ENCODE measurements at regions not wholly inside any gene's neighbourhood (a gene's known extent, or its start where the extent isn't known, plus 50 kb on each side); places are given as distances from the start of the nearest gene placed in this dataset.

DNA sequence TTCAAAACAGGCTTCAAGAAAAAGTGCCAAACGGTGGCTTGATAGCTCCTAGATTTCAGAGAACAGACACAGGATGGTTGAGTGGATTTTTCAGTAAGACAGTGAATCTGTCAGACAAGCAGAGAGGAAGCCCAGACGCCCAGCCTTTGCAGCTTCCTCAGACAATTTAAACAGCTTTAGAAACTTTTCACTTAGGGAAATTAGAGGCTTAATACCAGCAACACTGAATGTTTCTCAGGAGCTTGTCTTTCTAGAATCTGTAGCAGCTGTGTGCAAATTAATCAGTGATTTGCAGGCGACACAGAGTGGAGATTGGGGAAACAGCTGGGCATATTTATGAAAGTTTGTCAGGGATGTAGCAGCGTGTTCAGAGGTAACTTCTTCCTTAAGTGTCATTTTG lies 362.1 kb downstream of the GALC start:
- dilution Hi-C loops (cut with MboI; ENCODE audit: extremely low pct_ligation_motif_present, low sequenced_read_pairs) = no loop called here
- H3K79me2 ChIP-seq (ENCODE audit: control insufficient read depth, insufficient read depth, low read length) = no peaks in the 10 kb centered on the region
- ChIA-PET CTCF (no interaction called here), POLR2A (no interaction called here)
- no peak for TF ChIP-seq EZH2 (IDR thresholded peaks at IDR 0.05; ENCODE audit: borderline replicate concordance, low read depth, low read length, severe bottlenecking)
- TF ChIP-seq, protein P1, sequence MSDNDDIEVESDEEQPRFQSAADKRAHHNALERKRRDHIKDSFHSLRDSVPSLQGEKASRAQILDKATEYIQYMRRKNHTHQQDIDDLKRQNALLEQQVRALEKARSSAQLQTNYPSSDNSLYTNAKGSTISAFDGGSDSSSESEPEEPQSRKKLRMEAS (IDR thresholded peaks at IDR 0.05; ENCODE audit: insufficient read depth, insufficient read length) = no peak
- TF ChIP-seq CTCF (IDR thresholded peaks at IDR 0.05; ENCODE audit: extremely low read depth in 1 of 2, insufficient read depth in 1 of 2, low read depth in 1 of 2, low read length in 2 of 2) = no peak
- no peak for TF ChIP-seq GATA2 (IDR thresholded peaks at IDR 0.05; ENCODE audit: insufficient read depth, insufficient read length, low read depth, low read length)
- TF ChIP-seq FOS (IDR thresholded peaks at IDR 0.05; ENCODE audit: borderline replicate concordance, insufficient read depth, low read length) = no peak
- no peak for TF ChIP-seq MYC (IDR thresholded peaks at IDR 0.05; ENCODE audit: low read depth, low read length)
- no peak for TF ChIP-seq JUN (IDR thresholded peaks at IDR 0.05; ENCODE audit: borderline replicate concordance, insufficient read depth, insufficient read length, low read depth)
- no peak for TF ChIP-seq POLR2A (IDR thresholded peaks at IDR 0.05; ENCODE audit: low read depth, low read length)
- no peak for TF ChIP-seq POLR2AphosphoS5 (IDR thresholded peaks at IDR 0.05; ENCODE audit: insufficient read depth, low read depth, low read length)
- H3K36me3 ChIP-seq (ENCODE audit: control insufficient read depth in 2 of 2, extremely low read depth in 1 of 2, insufficient read depth in 2 of 2, low read length in 2 of 2) = no peaks in the 10 kb centered on the region
- no peaks in the 10 kb centered on the region for H3K9me1 ChIP-seq (replicated peaks; ENCODE audit: control insufficient read depth, extremely low read depth, insufficient read depth, low read length)
- no peaks in the 10 kb centered on the region for H3K27me3 ChIP-seq (ENCODE audit: control insufficient read depth in 2 of 2, insufficient read depth in 2 of 2, low read length in 2 of 2)
- no peak overlapping the region for H3K4me2 ChIP-seq (ENCODE audit: insufficient read depth, low read length)
- BruUV-seq (replicated peaks) = no TSS peak
- H3K4me3 ChIP-seq (replicated peaks in 1 of 3; ENCODE audit: insufficient read depth in 1 of 3, low read depth in 1 of 3, low read length in 3 of 3) = no peak overlapping the region
- intact Hi-C loops (cut with micrococcal nuclease) = no loop called here
- FAIRE-seq (no peak), DNase-seq (ENCODE audit: low read depth, low spot score) (no peak)
- no peaks in the 10 kb centered on the region for H3K9me3 ChIP-seq (replicated peaks; ENCODE audit: control insufficient read depth, insufficient read depth, low read length)
- no peaks in the 10 kb centered on the region for H4K20me1 ChIP-seq (replicated peaks; ENCODE audit: control insufficient read depth, extremely low read depth, insufficient read depth, low read length)
- no peak overlapping the region for H2AFZ ChIP-seq (ENCODE audit: low read depth, low read length)
- H3K4me1 ChIP-seq (ENCODE audit: control insufficient read depth, extremely low read depth, insufficient read depth, low read length) = no peaks in the 10 kb centered on the region
- H3K9ac ChIP-seq (replicated peaks; ENCODE audit: extremely low read depth, insufficient read depth, low read length) = no peak overlapping the region
- no peak overlapping the region for H3K27ac ChIP-seq (ENCODE audit: insufficient read depth, low read depth, low read length)
